GM21737 (cell line): ENCODE measurements at regions not wholly inside any gene's neighbourhood (a gene's known extent, or its start where the extent isn't known, plus 50 kb on each side); places are given as distances from the start of the nearest gene placed in this dataset.

Source experiments
- ATAC-seq: cut with Tn5 transposase; IDR thresholded peaks from one replicate; pipeline ENCODE4 v1.9.1; 2021; ENCODE audit warnings: mild to moderate bottlenecking, moderate library complexity; ENCODE audit not compliant: unreplicated experiment

- ATAC-seq = no peak
Measured at GRCh38 chr5:163770625-163771024, 265.2 kb downstream of the MAT2B start.

- ATAC-seq = no peak
Measured at GRCh38 chr5:163772241-163772640, 266.8 kb downstream of the MAT2B start.

- ATAC-seq = no peak
Measured at GRCh38 chr5:163772644-163773043, 267.2 kb downstream of the MAT2B start.

GRCh38 chr5:163773226-163773625, 267.8 kb downstream of the MAT2B start:
- no peak for ATAC-seq

- no peak for ATAC-seq
Measured at GRCh38 chr5:163789870-163790269, 284.5 kb downstream of the MAT2B start.

GRCh38 chr5:163790497-163790896, 285.1 kb downstream of the MAT2B start:
- no peak for ATAC-seq

- ATAC-seq = no peak
Measured at GRCh38 chr5:163794993-163795392, 289.6 kb downstream of the MAT2B start.

GRCh38 chr5:163807781-163808180, 302.4 kb downstream of the MAT2B start:
- ATAC-seq = no peak

- no peak for ATAC-seq
Measured at GRCh38 chr5:163809473-163809872, 304.1 kb downstream of the MAT2B start.

GRCh38 chr5:163813900-163814299, 308.5 kb downstream of the MAT2B start:
- no peak for ATAC-seq

- ATAC-seq = no peak
Measured at GRCh38 chr5:163815240-163815791, 309.9 kb downstream of the MAT2B start.

GRCh38 chr5:163821142-163821541, 315.7 kb downstream of the MAT2B start:
- no peak for ATAC-seq

- ATAC-seq = no peak
Measured at GRCh38 chr5:163822548-163822947, 317.1 kb downstream of the MAT2B start.

- ATAC-seq = no peak
Measured at GRCh38 chr5:163825661-163826060, 320.2 kb downstream of the MAT2B start.

- ATAC-seq = no peak
Measured at GRCh38 chr5:163826201-163826600, 320.8 kb downstream of the MAT2B start.

GRCh38 chr5:163832155-163832554, 326.7 kb downstream of the MAT2B start:
- ATAC-seq = no peak

GRCh38 chr5:163838738-163839137, 333.3 kb downstream of the MAT2B start:
- ATAC-seq = no peak

GRCh38 chr5:163846512-163846911, 341.1 kb downstream of the MAT2B start:
- ATAC-seq = no peak

GRCh38 chr5:163855754-163856153, 350.3 kb downstream of the MAT2B start:
- ATAC-seq = no peak

- ATAC-seq = no peak
Measured at GRCh38 chr5:163861670-163862069, 356.3 kb downstream of the MAT2B start.

GRCh38 chr5:163867324-163867723, 361.9 kb downstream of the MAT2B start:
- no peak for ATAC-seq

GRCh38 chr5:163867738-163868137, 362.3 kb downstream of the MAT2B start:
- ATAC-seq = no peak

- ATAC-seq = no peak
Measured at GRCh38 chr5:163869581-163869980, 364.2 kb downstream of the MAT2B start.
